Panc1 (cell line): ENCODE measurements at regions not wholly inside any gene's neighbourhood (a gene's known extent, or its start where the extent isn't known, plus 50 kb on each side); places are given as distances from the start of the nearest gene placed in this dataset.

Experiments
- ATAC-seq: fragments of 200-7000 bp; cut with Tn5 transposase; 2 replicates; pipeline ENCODE4 v1.9.1; 2020; ENCODE audit warnings: mild to moderate bottlenecking, moderate library complexity
- BruUV-seq: library from RNA; stranded (reverse); fragments of 400-500 nt; replicated peaks from 2 replicates; lab custom pipeline; 2021; lab: Mats Ljungman, UMichigan
- CTCF ChIA-PET: fragments of 300-600 bp; sonication (Branson Sonifier 250); formaldehyde crosslinking; loops from one replicate; lab custom pipeline; 2022; ENCODE audit warnings: antibody characterized with exemption; lab: Charles Lee
- POLR2A ChIA-PET: fragments of 300-600 bp; sonication (Branson Sonifier 250); formaldehyde crosslinking; loops from one replicate; lab custom pipeline; 2022; ENCODE audit warnings: antibody characterized with exemption; lab: Charles Lee
- DNase-seq: peaks from one replicate; pipeline ENCODE4 v3.0.0-alpha.2; 2010; ENCODE audit warnings: low read depth, low spot score
- H3K27ac ChIP-seq: 2 replicates; pipeline ENCODE4 v1.5.1; 2011; ENCODE audit warnings: mild to moderate bottlenecking, low read length, inconsistent platforms
- H3K27me3 ChIP-seq: fragments of 200-500 bp; sonication (Bioruptor generic); 2 replicates; pipeline ENCODE4 v1.6.0; 2014; ENCODE audit warnings: low read length, inconsistent platforms; ENCODE audit not compliant: control insufficient read depth, insufficient read depth
- H3K36me3 ChIP-seq: fragments of 200-500 bp; sonication (Bioruptor generic); 2 replicates; pipeline ENCODE4 v1.5.1; 2014; ENCODE audit warnings: inconsistent platforms, mild to moderate bottlenecking, low read length, moderate library complexity; ENCODE audit not compliant: control insufficient read depth, insufficient read depth
- H3K4me1 ChIP-seq: 2 replicates; pipeline ENCODE4 v1.5.1; 2011; ENCODE audit warnings: inconsistent platforms, mild to moderate bottlenecking, low read length, moderate library complexity; ENCODE audit not compliant: control insufficient read depth, insufficient read depth
- H3K4me3 ChIP-seq, 2 experiments: 2 replicates each; pipeline ENCODE4 v1.5.1; 2011 to 2012; ENCODE audit warnings: low read depth in 2 of 2, low read length in 2 of 2, mild to moderate bottlenecking in 2 of 2, inconsistent platforms in 1 of 2, moderate library complexity in 1 of 2
- H3K9me3 ChIP-seq: fragments of 200-500 bp; sonication (Bioruptor generic); 2 replicates; pipeline ENCODE4 v1.5.1; 2014; ENCODE audit warnings: low read depth, mild to moderate bottlenecking, inconsistent platforms, low read length, moderate library complexity; ENCODE audit not compliant: control insufficient read depth, insufficient read depth
- CTCF ChIP-seq: fragments of 450-650 bp; IDR thresholded peaks from 2 replicates; pipeline ENCODE4 v1.5.1; 2017; ENCODE audit warnings: mild to moderate bottlenecking
- POLR2AphosphoS5 ChIP-seq: IDR thresholded peaks from 2 replicates; pipeline ENCODE4 v1.6.1; 2012; ENCODE audit warnings: mild to moderate bottlenecking, low read depth, low read length, moderate library complexity
- SIN3A ChIP-seq: IDR thresholded peaks from 2 replicates; pipeline ENCODE4 v1.6.1; 2012; ENCODE audit warnings: low read depth, mild to moderate bottlenecking, low read length, moderate library complexity, borderline replicate concordance; ENCODE audit not compliant: insufficient read depth
- TCF7L2 ChIP-seq: IDR thresholded peaks from 2 replicates; pipeline ENCODE4 v1.6.1; 2011; ENCODE audit warnings: mild to moderate bottlenecking, low read depth, low read length, inconsistent platforms
- in situ Hi-C: cut with HindIII; loops from 2 replicates; pipeline ENCODE4 v1.10.0; 2016; ENCODE audit warnings: low sequenced_read_pairs, low pct_unique_long_range_greater_than_20kb
- intact Hi-C: fragments of 100-400 bp; cut with micrococcal nuclease; formaldehyde crosslinking; loops from one replicate; pipeline ENCODE4 v1.10.0; 2022; ENCODE audit not compliant: unreplicated experiment
- TF ChIP-seq, protein P1 (sequence below), 2 experiments: IDR thresholded peaks; 2 replicates each; pipeline ENCODE4 v1.6.1; 2011 to 2012; ENCODE audit warnings: low read depth in 2 of 2, control low read depth in 1 of 2, low read length in 1 of 2, mild to moderate bottlenecking in 1 of 2, moderate library complexity in 1 of 2; ENCODE audit not compliant: insufficient read depth in 1 of 2

DNA sequence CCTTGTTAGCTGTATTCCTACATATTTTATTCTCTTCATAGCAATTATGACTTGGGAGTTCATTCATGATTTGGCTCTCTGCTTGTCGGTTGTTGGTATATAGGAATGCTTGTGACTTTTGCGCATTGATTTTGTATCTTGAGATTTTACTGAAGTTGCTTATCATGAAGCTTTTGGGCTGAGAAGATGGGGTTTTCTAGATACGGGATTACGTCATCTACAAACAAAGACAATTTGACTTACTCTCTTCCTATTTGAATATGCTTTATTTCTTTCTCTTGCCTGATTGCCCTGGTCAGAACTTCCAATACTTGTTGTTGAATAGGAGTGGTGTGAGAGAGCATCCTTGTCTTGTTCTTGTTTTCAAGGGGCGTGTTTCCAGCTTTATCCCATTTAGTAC is 569.8 kb upstream of the NRXN1 start:
- no peaks in the 10 kb centered on the region for H3K4me1 ChIP-seq
- POLR2A ChIA-PET: no interaction called here

GRCh38 chr2:51597086-51597485 is 565.2 kb upstream of the NRXN1 start:
- Histone ChIP-seq H3K27me3 (no peaks in the 10 kb centered on the region), H3K9me3 (no peaks in the 10 kb centered on the region), H3K36me3 (no peaks in the 10 kb centered on the region), H3K4me1 (no peaks in the 10 kb centered on the region), H3K4me3 (no peak overlapping the region), H3K27ac (no peak overlapping the region)
- ChIA-PET POLR2A (no interaction called here), CTCF (no interaction called here)
- DNase-seq (no peak), ATAC-seq (no peak)
- TF ChIP-seq, protein P1, sequence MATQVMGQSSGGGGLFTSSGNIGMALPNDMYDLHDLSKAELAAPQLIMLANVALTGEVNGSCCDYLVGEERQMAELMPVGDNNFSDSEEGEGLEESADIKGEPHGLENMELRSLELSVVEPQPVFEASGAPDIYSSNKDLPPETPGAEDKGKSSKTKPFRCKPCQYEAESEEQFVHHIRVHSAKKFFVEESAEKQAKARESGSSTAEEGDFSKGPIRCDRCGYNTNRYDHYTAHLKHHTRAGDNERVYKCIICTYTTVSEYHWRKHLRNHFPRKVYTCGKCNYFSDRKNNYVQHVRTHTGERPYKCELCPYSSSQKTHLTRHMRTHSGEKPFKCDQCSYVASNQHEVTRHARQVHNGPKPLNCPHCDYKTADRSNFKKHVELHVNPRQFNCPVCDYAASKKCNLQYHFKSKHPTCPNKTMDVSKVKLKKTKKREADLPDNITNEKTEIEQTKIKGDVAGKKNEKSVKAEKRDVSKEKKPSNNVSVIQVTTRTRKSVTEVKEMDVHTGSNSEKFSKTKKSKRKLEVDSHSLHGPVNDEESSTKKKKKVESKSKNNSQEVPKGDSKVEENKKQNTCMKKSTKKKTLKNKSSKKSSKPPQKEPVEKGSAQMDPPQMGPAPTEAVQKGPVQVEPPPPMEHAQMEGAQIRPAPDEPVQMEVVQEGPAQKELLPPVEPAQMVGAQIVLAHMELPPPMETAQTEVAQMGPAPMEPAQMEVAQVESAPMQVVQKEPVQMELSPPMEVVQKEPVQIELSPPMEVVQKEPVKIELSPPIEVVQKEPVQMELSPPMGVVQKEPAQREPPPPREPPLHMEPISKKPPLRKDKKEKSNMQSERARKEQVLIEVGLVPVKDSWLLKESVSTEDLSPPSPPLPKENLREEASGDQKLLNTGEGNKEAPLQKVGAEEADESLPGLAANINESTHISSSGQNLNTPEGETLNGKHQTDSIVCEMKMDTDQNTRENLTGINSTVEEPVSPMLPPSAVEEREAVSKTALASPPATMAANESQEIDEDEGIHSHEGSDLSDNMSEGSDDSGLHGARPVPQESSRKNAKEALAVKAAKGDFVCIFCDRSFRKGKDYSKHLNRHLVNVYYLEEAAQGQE (IDR thresholded peaks at IDR 0.05; ENCODE audit: insufficient read depth in 1 of 2, low read depth in 2 of 2, low read length in 1 of 2): no peak
- no peak for TF ChIP-seq SIN3A
- no peak for TF ChIP-seq TCF7L2
- TF ChIP-seq POLR2AphosphoS5: no peak
- TF ChIP-seq CTCF: no peak
- BruUV-seq: no TSS peak
- in situ Hi-C loops (no loop called here), intact Hi-C loops (no loop called here)

More for the DNA sequence above, 569.8 kb upstream of the NRXN1 start:
- CTCF ChIA-PET: no interaction called here
- H3K27ac ChIP-seq: no peak overlapping the region
- ATAC-seq (no peak), DNase-seq (no peak)
- no peak overlapping the region for H3K4me3 ChIP-seq
- no peaks in the 10 kb centered on the region for H3K36me3 ChIP-seq
- in situ Hi-C loops (no loop called here), intact Hi-C loops (no loop called here)
- TF ChIP-seq, protein P1 (IDR thresholded peaks at IDR 0.05; ENCODE audit: insufficient read depth in 1 of 2, low read depth in 2 of 2, low read length in 1 of 2): no peak
- TF ChIP-seq POLR2AphosphoS5: no peak
- TF ChIP-seq TCF7L2: no peak
- no peak for TF ChIP-seq SIN3A
- no peak for TF ChIP-seq CTCF
- BruUV-seq: no TSS peak
- H3K9me3 ChIP-seq: no peaks in the 10 kb centered on the region
- no peaks in the 10 kb centered on the region for H3K27me3 ChIP-seq
